HepG2 (cell line): ENCODE measurements at regions not wholly inside any gene's neighbourhood (a gene's known extent, or its start where the extent isn't known, plus 50 kb on each side); places are given as distances from the start of the nearest gene placed in this dataset.

ENCODE experiments used
- ATAC-seq: fragments of 200-7000 bp; cut with Tn5 transposase; 3 replicates; pipeline ENCODE4 v1.9.1; 2020; ENCODE audit warnings: mild to moderate bottlenecking, moderate library complexity
- BruUV-seq: library from RNA; stranded (reverse); fragments of 400-500 nt; replicated peaks from 2 replicates; lab custom pipeline; 2021; lab: Mats Ljungman, UMichigan
- CTCF ChIA-PET: fragments of 300-600 bp; formaldehyde crosslinking; extraction: SDS; loops from one replicate; lab custom pipeline; 2021; ENCODE audit warnings: low total read pairs, inconsistent platforms, low intra/inter-chr PET ratio; lab: Yijun Ruan, JAX
- POLR2A ChIA-PET: fragments of 350-600 bp; sonication (Branson Sonifier 250); formaldehyde crosslinking; loops from one replicate; lab custom pipeline; 2020; ENCODE audit warnings: antibody characterized with exemption, inconsistent platforms; lab: Yijun Ruan, JAX
- DNase-seq: peaks from one replicate; pipeline ENCODE4 v3.0.0-alpha.2; 2015; ENCODE audit warnings: low spot score
- FAIRE-seq: peaks from 3 replicates; lab custom pipeline; 2011; peaks lifted over from hg19 to GRCh38; lab: Jason Lieb, UNC
- H2AFZ ChIP-seq: one replicate; pipeline ENCODE4 v1.6.1; 2011; ENCODE audit warnings: low read length, inconsistent platforms
- H3K27ac ChIP-seq: fragments of 300-600 bp; 3 replicates; pipeline ENCODE4 v1.8.0; 2011; ENCODE audit warnings: mixed run types, mild to moderate bottlenecking, mixed read lengths, low read length, inconsistent platforms; ENCODE audit not compliant: insufficient read depth; ENCODE audit errors: extremely low read length
- H3K27me3 ChIP-seq, 2 experiments: fragments of 200-600 bp in 1 of 2; 2 replicates in 1 of 2; 3 replicates in 1 of 2; pipeline versions ENCODE4 v1.6.0 to v1.8.0; 2011; ENCODE audit warnings: low read length in 2 of 2, mild to moderate bottlenecking in 2 of 2, moderate library complexity in 2 of 2, inconsistent platforms in 1 of 2; ENCODE audit not compliant: insufficient read depth in 2 of 2, control insufficient read depth in 1 of 2
- H3K36me3 ChIP-seq, 2 experiments: fragments of 200-600 bp in 1 of 2; replicated peaks in 1 of 2; 2 replicates in 1 of 2; 3 replicates in 1 of 2; pipeline versions ENCODE4 v1.5.1 to v1.8.0; 2011; ENCODE audit warnings: low read length in 2 of 2, inconsistent platforms in 1 of 2; ENCODE audit not compliant: insufficient read depth in 2 of 2, control insufficient read depth in 1 of 2
- H3K4me1 ChIP-seq: 2 replicates; pipeline ENCODE4 v1.5.1; 2012; ENCODE audit warnings: low read length, inconsistent platforms; ENCODE audit not compliant: insufficient read depth
- H3K4me2 ChIP-seq: 2 replicates; pipeline ENCODE4 v1.6.0; 2011; ENCODE audit warnings: low read depth, low read length, inconsistent platforms
- H3K4me3 ChIP-seq, 3 experiments: fragments of 200-600 bp in 1 of 3; sonication (generic), shearing (Covaris generic) in 1 of 3; replicated peaks in 1 of 3; 2 replicates each; pipeline ENCODE4 v1.5.1; 2011 to 2016; ENCODE audit warnings: low read length in 3 of 3, inconsistent platforms in 2 of 3, low read depth in 2 of 3, mild to moderate bottlenecking in 2 of 3, control low read depth in 1 of 3, mixed read lengths in 1 of 3; ENCODE audit not compliant: insufficient read depth in 1 of 3
- H3K79me2 ChIP-seq: one replicate; pipeline ENCODE4 v1.6.1; 2011; ENCODE audit warnings: low read length, inconsistent platforms; ENCODE audit not compliant: insufficient read depth
- H3K9ac ChIP-seq: 2 replicates; pipeline ENCODE4 v1.6.0; 2011; ENCODE audit warnings: mild to moderate bottlenecking, low read depth, low read length, inconsistent platforms; ENCODE audit not compliant: insufficient read depth
- H3K9me3 ChIP-seq: 2 replicates; pipeline ENCODE4 v1.5.1; 2012; ENCODE audit warnings: mild to moderate bottlenecking, low read length
- H4K20me1 ChIP-seq: 2 replicates; pipeline ENCODE4 v1.6.0; 2011; ENCODE audit warnings: inconsistent platforms, mild to moderate bottlenecking, low read length, moderate library complexity; ENCODE audit not compliant: insufficient read depth
- ATF5 ChIP-seq: sonication (generic); formaldehyde crosslinking; IDR thresholded peaks from 2 replicates; pipeline ENCODE4 v1.4.0; 2020; ENCODE audit warnings: mild to moderate bottlenecking, low read depth, missing genetic modification reagents
- MATR3 ChIP-seq: sonication (generic); formaldehyde crosslinking; IDR thresholded peaks from 2 replicates; pipeline ENCODE4 v1.4.0; 2020; ENCODE audit warnings: missing genetic modification reagents
- NFKBIZ ChIP-seq: IDR thresholded peaks from 2 replicates; pipeline ENCODE4 v1.6.1; 2018; ENCODE audit warnings: missing genetic modification reagents, missing compliant biosample characterization
- SALL1 ChIP-seq: sonication (generic); formaldehyde crosslinking; IDR thresholded peaks from 2 replicates; pipeline ENCODE4 v1.8.0; 2022; ENCODE audit warnings: mild to moderate bottlenecking, missing genetic modification reagents
- SATB2 ChIP-seq: sonication (generic); formaldehyde crosslinking; IDR thresholded peaks from 2 replicates; pipeline ENCODE4 v1.5.0; 2020; ENCODE audit warnings: missing genetic modification reagents
- SNAI1 ChIP-seq: sonication (generic); formaldehyde crosslinking; IDR thresholded peaks from 2 replicates; pipeline ENCODE4 v1.5.0; 2020; ENCODE audit warnings: mild to moderate bottlenecking, missing genetic modification reagents, borderline replicate concordance
- TIGD3 ChIP-seq: sonication (generic); formaldehyde crosslinking; IDR thresholded peaks from 2 replicates; pipeline ENCODE4 v1.5.1; 2020; ENCODE audit warnings: mild to moderate bottlenecking, missing genetic modification reagents, borderline replicate concordance
- ZHX1 ChIP-seq: sonication (generic); formaldehyde crosslinking; IDR thresholded peaks from 2 replicates; pipeline ENCODE4 v1.8.1; 2022; ENCODE audit warnings: low read depth, mild to moderate bottlenecking, missing genetic modification reagents
- ZNF282 ChIP-seq: fragments of 450-650 bp; IDR thresholded peaks from 2 replicates; pipeline ENCODE4 v1.6.1; 2018; ENCODE audit not compliant: partially characterized antibody
- ZNF674 ChIP-seq: sonication (generic); formaldehyde crosslinking; IDR thresholded peaks from 2 replicates; pipeline ENCODE4 v1.5.0; 2020; ENCODE audit warnings: low read depth, mild to moderate bottlenecking, missing genetic modification reagents
- WGBS: methylation state at CpG from one replicate; pipeline ENCODE4 v1.1.6; 2017; ENCODE audit warnings: low lambda C conversion rate; 5-methylcytosine and 5-hydroxymethylcytosine counted together
- in situ Hi-C: cut with HindIII; loops from 2 replicates; pipeline ENCODE4 v1.10.0; 2017; ENCODE audit warnings: low pct_unique_long_range_greater_than_20kb; ENCODE audit not compliant: extremely low pct_ligation_motif_present
- intact Hi-C: fragments of 100-400 bp; cut with micrococcal nuclease; formaldehyde crosslinking; loops from one replicate; pipeline ENCODE4 v1.10.0; 2022; ENCODE audit not compliant: unreplicated experiment
- TF ChIP-seq, protein P1 (sequence below): sonication (generic); formaldehyde crosslinking; IDR thresholded peaks from 2 replicates; pipeline ENCODE4 v1.8.1; 2023; ENCODE audit warnings: mild to moderate bottlenecking, missing genetic modification reagents, borderline replicate concordance

DNA sequence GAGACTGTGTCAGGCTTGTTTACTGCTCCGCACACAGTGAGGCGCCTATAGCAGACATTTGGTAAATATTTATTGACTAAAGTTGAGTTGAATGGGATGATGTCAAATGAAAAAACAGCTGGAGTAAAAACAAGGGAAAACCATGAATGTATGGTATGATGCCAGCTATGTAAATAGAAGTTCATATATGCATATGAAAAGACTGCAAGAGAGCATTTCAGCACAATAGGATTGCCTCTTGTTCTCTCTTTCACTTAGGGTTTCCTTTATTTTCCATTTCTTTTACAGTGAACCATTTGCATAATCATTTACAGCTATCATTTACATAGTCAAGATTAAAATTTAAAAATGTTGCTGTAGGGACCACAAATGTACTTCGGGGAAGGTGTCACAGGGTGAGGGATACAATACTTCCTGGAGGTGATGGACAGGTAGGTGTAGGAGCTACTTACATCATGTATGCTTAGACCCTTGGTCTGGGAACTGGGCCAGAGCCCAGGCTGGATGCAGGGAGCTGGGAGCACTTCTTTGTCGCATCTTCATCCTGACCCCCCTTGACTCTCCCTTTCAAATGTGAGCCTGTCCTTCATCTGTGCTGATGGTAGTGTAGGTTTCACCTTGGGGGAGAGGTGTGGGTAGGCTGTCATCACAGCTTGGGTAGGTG is 113.3 kb downstream of the UTP18 start:
- H3K4me2 ChIP-seq = no peak overlapping the region
- H3K79me2 ChIP-seq = no peaks in the 10 kb centered on the region
- no peak overlapping the region for H3K9ac ChIP-seq
- no TSS peak for BruUV-seq
- no peaks in the 10 kb centered on the region for H3K9me3 ChIP-seq
- intact Hi-C loops = no loop called here
- DNase-seq (no peak), FAIRE-seq (no peak), ATAC-seq (no peak)
- no peaks in the 10 kb centered on the region for H4K20me1 ChIP-seq
- TF ChIP-seq ZHX1 (CRISPR knock-in tag) (no peak), ZNF282 (no peak), SALL1 (CRISPR knock-in tag) (no peak), ZNF674 (no peak), ATF5 (no peak), TIGD3 (no peak), MATR3 (CRISPR knock-in tag) (no peak), SATB2 (no peak), NFKBIZ (CRISPR knock-in tag) (no peak), SNAI1 (CRISPR knock-in tag) (no peak)
- TF ChIP-seq, protein P1, sequence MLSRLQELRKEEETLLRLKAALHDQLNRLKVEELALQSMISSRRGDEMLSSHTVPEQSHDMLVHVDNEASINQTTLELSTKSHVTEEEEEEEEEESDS = no peak
- in situ Hi-C loops = no loop called here
- ChIA-PET POLR2A (no interaction called here), CTCF (no interaction called here)
- WGBS = 45% methylated on average over 4 of the region's 4 CpGs
- H3K27ac ChIP-seq = no peak overlapping the region
- H3K27me3 ChIP-seq = peaks cover 0 to 8% of the 10 kb centered on the region in 2 experiments; a peak in 1 of 5 replicates
- no peak overlapping the region for H3K4me3 ChIP-seq
- no peaks in the 10 kb centered on the region for H3K36me3 ChIP-seq
- H2AFZ ChIP-seq = no peak overlapping the region
- H3K4me1 ChIP-seq = peaks cover 8% of the 10 kb centered on the region; the same call in 1 of the 2 replicates
